Uterus (tissue), 2 donors: ENCODE measurements at regions not wholly inside any gene's neighbourhood (a gene's known extent, or its start where the extent isn't known, plus 50 kb on each side); places are given as distances from the start of the nearest gene placed in this dataset.

Experiments
- POLR2A ChIP-seq, 2 donors: fragments of 450-650 bp; IDR thresholded peaks; one replicate each; pipeline ENCODE4 v1.6.1; 2016; ENCODE audit warnings: antibody characterized with exemption in 2 of 2, mild to moderate bottlenecking in 1 of 2, moderate library complexity in 1 of 2
- TF ChIP-seq, protein P1 (sequence below), 4 experiments: fragments of 200-600 bp in 2 of 4; fragments of 450-650 bp in 2 of 4; sonication (generic) in 2 of 4; IDR thresholded peaks; one replicate each; pipeline ENCODE4 v1.5.1; 2016 to 2019; ENCODE audit warnings: antibody characterized with exemption in 4 of 4, mild to moderate bottlenecking in 2 of 4, moderate library complexity in 1 of 4

GRCh38 chr9:29701971-29702370, 2128.7 kb upstream of the C9orf72 start:
- no peak for TF ChIP-seq POLR2A (IDR thresholded peaks at IDR 0.05)
- TF ChIP-seq, protein P1, sequence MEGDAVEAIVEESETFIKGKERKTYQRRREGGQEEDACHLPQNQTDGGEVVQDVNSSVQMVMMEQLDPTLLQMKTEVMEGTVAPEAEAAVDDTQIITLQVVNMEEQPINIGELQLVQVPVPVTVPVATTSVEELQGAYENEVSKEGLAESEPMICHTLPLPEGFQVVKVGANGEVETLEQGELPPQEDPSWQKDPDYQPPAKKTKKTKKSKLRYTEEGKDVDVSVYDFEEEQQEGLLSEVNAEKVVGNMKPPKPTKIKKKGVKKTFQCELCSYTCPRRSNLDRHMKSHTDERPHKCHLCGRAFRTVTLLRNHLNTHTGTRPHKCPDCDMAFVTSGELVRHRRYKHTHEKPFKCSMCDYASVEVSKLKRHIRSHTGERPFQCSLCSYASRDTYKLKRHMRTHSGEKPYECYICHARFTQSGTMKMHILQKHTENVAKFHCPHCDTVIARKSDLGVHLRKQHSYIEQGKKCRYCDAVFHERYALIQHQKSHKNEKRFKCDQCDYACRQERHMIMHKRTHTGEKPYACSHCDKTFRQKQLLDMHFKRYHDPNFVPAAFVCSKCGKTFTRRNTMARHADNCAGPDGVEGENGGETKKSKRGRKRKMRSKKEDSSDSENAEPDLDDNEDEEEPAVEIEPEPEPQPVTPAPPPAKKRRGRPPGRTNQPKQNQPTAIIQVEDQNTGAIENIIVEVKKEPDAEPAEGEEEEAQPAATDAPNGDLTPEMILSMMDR (IDR thresholded peaks at IDR 0.05), result no peak
